HG03039 (cell line): ENCODE measurements at regions not wholly inside any gene's neighbourhood (a gene's known extent, or its start where the extent isn't known, plus 50 kb on each side); places are given as distances from the start of the nearest gene placed in this dataset.

Experiments used
- ATAC-seq: cut with Tn5 transposase; IDR thresholded peaks from one replicate; pipeline ENCODE4 v1.9.1; 2021; ENCODE audit warnings: mild to moderate bottlenecking, moderate library complexity; ENCODE audit not compliant: unreplicated experiment

DNA sequence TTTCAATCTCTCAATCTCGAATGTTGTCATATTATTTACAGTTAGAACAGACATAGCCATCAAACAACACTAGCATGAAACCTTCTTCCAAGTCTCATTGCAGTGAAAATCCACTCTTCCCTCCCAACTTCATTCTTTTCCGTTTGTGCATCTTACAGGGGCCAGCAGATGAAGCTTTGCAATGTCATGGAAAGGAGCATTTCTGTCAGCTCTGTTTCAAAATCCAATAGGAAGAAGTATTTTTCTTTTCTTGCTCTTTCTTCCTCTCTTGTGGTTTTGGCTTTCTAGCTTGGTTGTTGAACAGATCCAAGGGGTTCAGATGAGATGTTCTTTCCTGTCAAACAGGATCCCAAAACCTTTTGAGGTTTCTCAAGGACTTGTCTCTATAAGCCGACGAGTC is 416.6 kb downstream of the AEBP2 start:
- ATAC-seq: no peak

- no peak for ATAC-seq
Observed at GRCh38 chr12:19856389-19856788, 417.1 kb downstream of the AEBP2 start.

DNA sequence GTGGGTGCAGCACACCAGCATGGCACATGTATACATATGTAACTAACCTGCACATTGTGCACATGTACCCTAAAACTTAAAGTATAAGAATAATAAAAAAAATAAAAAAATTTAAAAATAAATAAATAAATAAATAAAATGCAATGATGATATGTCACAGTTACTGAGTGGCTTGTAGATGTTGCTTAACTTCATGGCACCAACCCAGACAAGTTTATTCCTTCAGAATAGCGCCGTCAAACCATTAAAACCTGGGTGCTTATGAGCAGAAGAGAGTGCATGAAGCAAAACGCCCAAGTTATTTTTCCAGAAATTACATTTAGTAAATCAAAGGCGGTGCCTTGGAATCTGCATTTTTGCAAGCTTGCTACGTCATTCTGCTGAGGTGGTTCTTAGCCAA is 417.9 kb downstream of the AEBP2 start:
- ATAC-seq: no peak

DNA sequence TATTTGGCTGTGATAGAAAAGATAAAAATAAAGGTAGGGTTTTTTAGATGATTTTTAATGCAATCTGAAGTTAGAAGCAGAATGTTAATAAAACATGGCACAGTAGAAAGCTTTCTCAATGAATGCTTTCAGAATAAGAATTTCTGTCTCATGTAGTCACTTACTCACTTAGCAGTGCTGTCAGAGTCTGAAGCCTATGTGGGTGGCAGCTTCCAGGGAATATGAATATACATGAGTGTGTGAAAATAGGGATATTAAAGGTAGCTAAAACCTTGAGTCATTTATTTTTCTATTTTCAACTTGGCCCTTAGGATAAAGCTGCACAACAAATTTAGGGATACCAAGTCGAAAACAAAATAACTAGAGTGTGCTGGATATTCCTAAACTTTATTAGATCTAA is 427.9 kb downstream of the AEBP2 start:
- ATAC-seq: no peak

DNA sequence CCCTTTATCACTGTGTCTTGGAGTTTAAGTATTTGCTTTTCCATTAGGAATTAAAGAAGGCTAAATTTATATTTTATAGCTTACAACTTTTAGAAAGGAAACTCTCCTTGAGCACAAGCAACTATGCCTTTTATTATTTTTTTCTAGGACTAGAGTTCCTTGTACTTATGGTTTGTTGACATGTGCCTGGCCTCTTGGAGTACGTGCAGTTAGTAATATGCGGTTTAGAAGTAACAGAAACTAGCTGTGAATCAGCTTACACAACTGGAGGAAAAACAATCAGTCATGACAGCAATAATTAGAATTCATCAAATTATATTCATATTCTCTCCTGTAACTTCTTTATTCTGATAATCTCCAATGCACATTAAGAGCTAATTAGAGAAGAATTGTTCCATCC is 428.7 kb downstream of the AEBP2 start:
- no peak for ATAC-seq

- ATAC-seq: no peak
Observed at GRCh38 chr12:19869413-19869812, 430.1 kb downstream of the AEBP2 start.

- no peak for ATAC-seq
Observed at GRCh38 chr12:19872621-19873540, 433.6 kb downstream of the AEBP2 start.

DNA sequence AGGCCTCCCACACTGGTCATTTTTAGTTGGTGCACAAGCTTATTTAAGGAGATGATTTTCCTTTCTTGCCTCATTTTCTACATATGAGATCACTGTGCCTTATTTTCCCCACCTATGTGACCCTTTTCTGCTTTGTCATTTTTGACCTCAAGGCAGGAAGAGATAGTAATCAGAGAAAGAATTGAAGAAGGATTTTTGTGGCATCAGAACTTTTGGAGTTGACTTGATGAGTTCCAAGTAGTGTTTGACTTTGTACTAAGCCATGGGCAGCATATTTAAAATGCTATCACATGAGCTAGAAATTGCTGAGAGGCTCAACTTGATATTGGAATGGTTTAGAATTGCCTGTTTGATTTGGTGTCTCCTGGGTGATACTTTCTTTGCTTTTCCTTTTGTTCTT is 440.8 kb downstream of the AEBP2 start:
- ATAC-seq: no peak

GRCh38 chr12:19880721-19881120 is 441.4 kb downstream of the AEBP2 start:
- no peak for ATAC-seq

- ATAC-seq: no peak
Observed at GRCh38 chr12:19882346-19882745, 443.1 kb downstream of the AEBP2 start.

DNA sequence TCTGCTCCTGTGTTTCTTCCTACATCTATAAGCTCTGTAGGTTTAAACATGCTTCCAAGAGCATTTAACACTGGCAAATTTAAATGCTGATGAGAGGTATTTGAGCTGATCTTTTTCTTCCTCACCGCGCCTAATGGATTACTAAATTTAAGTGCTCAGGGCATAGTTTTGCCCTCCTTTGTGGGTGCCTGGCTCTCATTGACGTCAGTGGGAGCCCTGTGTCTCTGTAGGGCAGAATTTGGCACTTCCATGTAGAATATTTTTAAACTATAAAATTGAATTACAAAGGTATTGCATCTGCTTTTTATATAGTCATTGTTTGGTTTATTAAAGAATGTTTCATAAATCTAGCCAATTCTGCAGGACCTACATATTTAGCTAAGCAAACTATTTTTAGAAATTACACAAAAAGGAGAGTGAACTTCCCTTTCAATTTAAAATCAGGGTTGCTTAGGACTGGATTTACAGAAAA is 444.8 kb downstream of the AEBP2 start:
- no peak for ATAC-seq

DNA sequence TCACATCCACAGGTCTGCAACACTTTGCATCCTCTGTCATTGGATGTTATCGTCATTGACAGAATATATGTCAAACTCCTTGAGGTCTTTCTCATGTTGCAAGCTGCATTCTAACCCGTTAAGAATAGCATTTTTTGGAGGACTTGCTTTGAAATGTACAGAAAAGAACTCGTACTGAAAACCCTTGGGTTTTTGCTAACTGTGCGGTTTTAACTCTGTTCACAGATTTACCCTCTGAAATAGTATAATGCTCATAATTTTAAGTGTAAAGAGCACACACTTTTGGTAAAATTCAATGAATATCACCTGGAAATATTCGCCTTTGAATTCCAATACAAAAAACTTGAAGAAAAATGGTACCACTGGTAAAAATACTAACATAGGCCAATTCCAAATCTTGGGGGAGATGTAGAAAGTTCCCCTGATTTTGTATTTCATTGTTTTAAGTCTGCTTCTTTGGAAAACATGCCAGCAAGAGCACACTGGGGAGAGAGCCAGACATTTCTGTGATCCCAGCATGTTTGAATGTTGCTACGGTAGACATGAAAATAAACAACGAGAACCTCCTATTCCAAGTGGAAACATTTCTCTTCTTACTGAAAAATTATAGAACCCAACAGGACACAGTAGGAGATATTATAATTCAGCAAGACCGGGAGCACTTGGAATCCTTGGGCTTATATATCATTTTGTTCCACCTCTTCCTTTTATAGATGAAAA is 446.0 kb downstream of the AEBP2 start:
- no peak for ATAC-seq

- no peak for ATAC-seq
Observed at GRCh38 chr12:19886065-19886464, 446.8 kb downstream of the AEBP2 start.

DNA sequence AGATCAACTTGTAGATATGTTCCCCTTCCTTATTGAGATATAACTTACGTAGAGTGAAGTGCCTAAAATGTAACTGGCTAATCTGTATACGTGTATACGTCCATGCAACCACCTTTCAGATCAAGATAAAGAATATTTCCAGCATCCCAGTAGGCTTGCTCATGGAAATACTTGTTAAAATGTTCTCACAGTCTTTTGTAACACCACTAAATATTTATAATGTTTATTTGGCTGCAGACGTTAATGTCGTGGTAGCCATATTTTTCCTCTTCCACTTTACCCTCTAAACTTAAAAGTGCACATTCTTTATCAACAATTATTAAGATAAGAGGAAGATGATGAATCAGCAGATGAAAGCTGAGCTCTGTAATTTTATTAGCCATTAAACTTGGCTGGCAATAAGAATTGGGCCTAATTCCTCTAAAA is 447.4 kb downstream of the AEBP2 start:
- ATAC-seq: no peak

- no peak for ATAC-seq
Observed at GRCh38 chr12:19890024-19890423, 450.7 kb downstream of the AEBP2 start.

- no peak for ATAC-seq
Observed at GRCh38 chr12:19891936-19892591, 452.8 kb downstream of the AEBP2 start.

DNA sequence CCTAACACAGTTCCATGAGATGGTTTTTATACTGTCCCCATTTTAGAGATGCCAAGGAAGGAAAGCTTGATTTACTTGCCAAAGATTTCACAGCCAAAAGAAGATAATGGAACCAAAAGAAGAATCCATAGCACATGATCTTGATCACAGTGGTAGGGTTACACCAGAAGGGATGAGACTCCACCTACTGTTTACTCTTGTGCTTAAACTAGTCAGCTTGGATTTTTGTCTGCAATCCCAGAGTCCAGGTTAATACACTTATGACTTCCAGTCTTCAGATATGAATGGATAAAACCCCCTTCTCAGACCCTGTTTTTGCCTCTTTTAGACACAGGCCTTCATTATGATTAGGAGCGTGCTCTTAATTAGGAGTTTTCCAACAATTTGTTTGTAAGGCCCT is 454.2 kb downstream of the AEBP2 start:
- ATAC-seq: no peak

DNA sequence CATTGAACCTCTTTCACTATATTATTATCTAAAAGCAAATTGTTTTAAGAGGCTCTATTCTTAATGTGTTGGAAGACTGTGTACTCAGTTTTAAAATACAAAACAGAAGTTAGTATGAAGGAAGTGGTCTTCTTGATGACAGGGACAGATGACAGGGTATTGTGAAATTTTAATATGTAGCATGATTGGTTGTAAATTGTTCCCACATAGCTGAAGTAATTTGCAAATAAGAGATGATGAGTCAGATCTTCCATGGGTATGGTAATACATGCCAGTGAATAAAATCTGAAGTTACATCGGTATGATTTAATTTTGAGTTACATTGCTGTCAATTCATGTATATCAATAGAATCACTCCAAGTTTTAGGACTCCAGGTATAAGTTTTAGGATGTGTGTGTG is 454.8 kb downstream of the AEBP2 start:
- no peak for ATAC-seq

DNA sequence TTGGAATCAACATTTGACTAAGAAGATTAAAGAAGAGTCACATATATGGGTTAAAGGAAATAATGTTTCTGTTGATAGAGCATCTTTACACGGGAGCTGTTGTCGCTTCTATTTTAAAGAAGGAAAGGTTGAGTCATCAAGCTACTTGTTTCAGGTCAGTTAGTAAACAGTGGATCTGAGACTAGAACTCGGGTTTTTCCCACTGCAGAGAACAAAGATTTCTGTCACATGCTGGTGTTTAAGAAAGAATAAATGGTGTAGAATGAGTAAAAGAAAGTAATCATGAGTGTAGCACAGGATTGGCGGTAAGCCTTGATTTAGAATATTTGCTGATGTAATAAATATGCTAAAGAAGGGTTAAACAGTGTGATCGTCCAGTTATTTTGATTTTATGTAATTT is 455.5 kb downstream of the AEBP2 start:
- peak; percentile 81 for ATAC-seq

- no peak for ATAC-seq
Observed at GRCh38 chr12:19895246-19896020, 456.1 kb downstream of the AEBP2 start.

- ATAC-seq: no peak
Observed at GRCh38 chr12:19896041-19896440, 456.7 kb downstream of the AEBP2 start.
